ENCODE measurements at regions not wholly inside any gene's neighbourhood (a gene's known extent, or its start where the extent isn't known, plus 50 kb on each side); places are given as distances from the start of the nearest gene placed in this dataset.

DNA sequence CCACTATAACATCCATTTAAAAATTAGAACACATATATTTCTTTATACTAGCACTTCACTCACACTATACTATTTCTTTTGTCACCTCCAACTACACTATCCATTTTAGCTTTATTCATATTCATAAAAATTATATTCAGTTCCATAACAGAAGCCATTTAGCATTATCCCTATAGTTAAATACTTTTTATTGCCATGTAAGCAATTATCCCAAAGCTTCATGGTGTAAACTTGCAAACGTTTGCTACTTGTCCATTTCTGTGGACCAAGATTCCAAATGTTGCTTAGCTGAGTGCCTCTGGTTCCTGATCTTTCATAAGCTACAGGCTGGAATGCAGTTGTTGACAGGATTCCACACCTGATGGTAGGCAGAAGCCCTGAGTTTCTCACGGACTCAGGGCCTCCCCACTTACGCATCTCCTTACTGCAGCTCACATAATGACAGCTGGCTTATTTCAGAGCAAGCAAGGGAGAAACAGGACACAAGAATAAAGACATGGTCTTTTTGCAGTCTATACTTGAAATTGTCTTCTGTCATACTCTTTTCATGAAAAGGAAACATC lies 1584.8 kb downstream of the SLITRK5 start:
- DNase-seq = no peak

DNA sequence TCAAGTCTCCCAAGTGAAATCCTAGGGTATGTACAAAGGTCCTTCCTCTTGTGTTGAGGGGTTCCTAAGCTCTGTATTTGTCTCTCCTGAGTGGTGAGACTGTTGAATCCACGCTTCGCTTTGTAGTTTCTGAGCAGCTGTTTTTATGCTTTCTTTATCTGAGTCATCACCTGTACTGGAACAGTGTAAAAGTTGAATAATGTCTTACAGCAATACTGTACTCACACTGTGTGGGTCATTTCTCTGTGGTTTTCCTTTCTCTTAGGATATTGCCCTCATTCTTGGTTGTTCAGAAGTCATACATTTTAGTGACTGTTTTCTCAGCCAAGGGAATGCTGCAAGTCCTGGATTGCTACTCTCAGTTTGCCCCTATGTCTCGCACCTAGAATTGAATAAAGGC lies 1596.6 kb downstream of the SLITRK5 start:
- DNase-seq = no peak

DNA sequence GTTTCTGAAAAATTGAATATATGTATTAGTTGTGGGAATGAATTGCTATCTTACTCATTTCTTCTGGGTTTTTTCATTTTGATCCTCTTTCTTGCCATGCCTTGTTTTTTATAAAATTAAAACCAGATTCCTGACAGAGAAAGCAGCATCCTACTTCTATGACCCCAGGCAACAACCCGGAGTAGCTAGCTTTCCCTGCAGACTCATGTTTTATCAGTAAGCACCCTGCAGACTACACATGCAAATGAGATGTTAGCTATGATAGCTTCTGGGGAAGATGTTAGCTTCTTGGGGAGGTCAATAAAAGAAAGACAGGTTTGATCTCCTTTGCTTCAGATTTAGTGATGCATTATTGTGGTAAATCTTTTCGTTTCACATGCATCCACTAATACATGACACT lies 1598.6 kb downstream of the SLITRK5 start:
- DNase-seq = no peak

DNA sequence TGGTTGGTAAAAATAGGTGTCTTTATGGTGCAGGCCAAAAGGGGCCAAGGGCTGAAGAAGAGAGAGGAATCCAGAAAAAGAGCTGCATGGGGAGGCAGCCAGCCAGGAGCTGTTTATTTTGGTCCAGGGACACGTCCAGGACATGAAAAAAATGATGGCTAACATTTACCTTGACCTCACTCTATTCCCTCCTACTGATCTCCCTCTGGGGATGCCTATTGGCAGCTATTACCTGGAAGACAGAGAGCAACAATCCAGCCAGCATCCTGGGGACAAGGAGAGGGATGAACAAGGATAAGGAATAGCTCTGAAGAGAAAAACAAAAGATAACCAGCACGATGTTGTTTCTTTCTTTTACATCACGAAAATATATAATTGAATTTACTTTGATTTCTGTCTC lies 1599.6 kb downstream of the SLITRK5 start:
- no peak for DNase-seq

DNA sequence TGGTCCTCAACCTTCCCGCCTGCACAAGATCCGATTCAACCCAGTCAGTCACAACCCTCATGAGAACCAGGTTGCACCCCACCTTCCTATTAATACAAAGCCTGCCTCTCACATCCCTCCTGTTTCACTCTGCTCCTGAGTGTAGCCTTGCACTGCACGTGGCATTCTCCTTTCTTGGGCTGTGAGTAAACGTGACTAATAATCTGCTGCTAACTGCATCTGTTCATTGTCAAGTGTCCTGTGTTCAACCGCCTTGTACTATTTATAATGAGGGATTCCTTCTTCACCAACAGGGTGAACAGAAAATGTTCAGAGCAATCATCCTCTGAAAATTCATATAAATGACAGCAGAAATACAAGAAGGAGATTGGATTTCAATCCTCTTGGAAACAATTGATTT lies 1608.2 kb downstream of the SLITRK5 start:
- DNase-seq = no peak

DNA sequence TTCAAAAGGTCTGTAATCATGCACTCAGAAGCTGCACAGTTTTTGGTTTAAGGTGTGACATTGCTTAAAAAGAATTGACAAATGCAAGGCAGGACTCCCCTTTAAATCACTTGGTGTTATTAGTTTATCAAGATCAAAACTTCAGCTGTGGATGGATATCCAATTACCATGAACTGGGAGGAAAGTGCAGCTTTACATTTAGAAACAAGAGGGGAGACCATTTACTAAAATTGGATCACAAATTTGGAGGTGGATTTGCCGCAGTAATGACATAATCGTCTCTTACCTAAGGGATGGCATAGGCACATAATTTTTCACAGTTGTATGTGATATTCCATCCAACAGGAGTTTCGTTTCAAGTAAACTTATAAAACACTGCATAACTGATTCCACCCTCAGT lies 1610.2 kb downstream of the SLITRK5 start:
- DNase-seq = no peak

DNA sequence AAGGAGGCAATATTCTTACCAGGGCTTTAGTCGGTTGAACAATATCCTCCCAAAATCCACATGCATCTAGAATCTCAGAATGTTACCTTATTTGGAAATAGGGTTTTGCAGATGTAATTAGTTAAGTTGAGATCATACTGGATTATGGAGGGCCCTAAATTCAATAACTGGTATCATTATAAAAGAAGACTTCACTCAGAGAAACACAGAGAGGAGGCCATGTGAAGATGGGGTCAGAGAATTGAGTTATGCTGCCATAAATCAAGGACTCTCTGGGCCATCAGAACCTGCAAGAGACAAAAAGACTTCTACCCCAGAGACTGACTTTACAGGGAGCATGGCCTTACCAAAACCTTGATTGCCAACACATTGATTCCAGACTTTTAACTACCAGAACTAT lies 1611.1 kb downstream of the SLITRK5 start:
- no peak for DNase-seq

DNA sequence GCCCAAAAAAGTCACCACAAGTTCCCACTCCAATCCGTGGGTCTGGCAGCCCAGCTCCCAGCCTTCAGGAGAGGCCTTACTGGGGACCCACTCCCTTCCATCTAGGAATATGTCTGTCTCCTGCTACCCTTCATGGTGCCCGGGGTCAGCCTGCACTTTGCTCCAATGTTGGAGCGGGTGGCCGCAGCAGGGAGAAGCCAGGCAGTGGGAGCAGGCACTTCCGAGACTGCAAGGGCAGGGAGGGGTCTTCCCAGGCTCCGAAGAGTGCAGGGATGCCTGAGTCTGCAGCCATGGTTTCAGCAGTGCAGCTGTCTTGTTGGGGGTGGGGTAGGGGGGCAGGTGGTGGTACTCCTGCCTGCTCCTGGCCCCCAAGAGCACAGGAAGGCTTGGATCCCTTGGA lies 1616.2 kb downstream of the SLITRK5 start:
- DNase-seq = no peak

DNA sequence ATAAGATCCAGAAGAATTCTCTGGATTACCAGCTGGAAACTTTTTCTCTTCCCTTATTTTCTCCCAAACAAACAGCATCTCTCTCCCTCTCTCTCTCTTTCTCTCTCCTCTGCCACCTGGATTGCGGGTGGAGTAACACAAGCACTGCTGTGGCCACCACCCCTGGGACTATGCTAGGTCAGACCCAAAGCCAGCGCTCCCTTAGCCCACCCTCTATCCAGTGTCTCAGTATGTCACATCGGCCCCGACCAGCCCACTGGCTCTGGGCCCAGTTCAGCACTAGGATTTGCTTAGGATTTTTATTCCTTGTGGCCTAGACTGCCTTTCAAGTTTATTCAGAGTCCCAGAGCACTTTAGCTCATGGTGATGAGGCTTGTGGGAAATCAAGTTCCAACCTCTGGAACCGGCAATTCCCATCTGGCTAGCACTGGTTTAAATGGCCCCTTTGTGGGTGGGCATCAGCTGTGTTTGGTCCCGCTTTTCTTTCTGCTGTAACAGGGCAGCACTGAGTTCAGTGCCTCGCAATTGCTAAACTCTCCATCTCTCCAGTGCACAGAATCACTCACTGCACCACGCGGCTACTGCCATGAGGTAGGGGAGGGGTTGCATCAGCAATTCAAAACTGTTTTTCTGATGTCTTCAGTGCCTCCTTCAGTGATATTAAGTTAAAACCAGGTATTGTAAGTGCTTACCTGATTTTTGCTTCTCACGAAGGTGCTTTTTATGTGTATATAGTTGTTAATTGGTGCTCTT lies 1623.1 kb downstream of the SLITRK5 start:
- DNase-seq = no peak

DNA sequence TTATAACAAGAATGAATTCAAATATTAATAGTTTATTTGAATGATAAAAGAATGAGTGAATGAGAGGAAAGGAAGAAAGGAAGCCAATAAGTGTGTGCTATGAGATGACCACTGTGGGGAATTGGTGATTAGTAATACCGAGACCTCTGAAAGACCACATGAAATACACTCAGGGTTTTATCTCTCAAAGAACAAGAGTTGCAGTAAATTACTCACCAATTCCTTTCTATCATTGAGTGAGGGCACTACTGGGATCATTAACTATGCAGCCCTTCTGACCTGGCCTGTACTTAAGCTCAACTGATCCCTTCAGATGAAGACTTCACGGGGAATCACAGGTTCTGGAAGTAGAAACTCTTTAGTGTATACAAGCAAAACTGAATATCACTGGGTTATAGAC lies 1636.1 kb downstream of the SLITRK5 start:
- DNase-seq = no peak

DNA sequence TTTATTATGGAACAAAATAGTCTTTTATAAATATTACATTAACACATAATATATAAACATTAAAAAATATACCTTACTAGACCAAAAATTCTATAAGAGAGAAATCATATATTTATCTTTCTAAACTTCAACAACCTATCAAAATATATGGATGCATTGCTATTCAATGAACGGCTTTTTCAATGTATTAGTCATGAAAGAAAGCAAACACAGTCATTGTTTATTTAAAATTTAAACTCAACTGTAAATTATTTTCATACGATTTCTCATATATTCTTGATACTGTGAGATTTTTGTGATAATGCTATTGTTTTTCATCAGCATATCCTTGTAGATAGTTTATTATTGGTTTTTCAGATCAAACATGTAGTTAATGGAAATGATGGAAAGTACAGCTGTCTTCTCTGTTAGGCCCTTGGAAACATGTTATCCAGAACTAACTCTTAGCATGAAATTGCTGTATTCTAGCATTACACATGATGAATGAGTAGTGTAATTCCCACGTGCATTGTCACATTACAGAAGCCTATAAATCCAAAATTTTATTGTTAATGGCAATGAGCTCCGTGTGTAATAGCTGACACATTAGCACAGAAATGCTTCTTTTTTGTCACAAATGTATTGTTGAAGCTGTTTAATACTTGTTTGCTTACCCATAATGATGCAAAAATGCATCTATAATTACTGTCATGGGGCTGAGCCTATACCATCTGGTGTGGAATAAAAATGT lies 1639.9 kb downstream of the SLITRK5 start:
- no peak for DNase-seq

DNA sequence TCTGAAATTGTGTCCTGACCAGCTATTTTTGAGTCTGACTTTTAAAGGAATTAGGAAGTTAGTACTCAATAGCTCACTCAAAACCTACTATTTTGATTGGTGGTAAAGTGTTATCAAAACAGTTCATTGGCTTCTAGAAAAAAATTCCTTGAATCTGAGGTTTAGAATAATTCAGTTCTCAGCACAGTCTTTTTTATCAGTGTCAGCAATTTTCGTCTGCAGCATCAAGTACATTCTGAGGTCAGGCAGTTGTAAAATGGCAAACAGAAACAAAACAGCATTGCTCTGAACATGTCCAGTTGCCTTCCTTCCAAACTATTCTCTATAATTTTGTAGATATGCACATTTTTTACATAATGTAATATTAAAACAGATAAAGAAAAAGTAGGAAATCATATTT lies 1644.1 kb downstream of the SLITRK5 start:
- no peak for DNase-seq

DNA sequence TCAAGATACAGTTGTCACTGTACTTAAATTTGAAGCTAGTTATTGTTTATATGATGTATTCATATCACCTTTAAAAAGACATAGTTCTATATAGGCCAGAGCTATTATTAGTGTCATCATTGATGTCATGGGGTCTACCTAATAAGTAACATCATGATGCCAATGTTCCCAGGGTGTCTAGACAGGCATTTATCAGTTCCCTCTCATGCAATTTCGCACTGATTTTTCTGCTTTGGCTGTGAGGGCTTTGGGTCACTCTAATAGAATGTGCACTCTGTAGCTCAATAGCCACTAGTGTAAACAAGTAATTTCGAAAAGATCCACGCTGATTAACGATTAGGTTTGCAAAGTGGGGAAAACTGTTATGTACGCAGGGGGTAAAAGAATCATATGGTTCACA lies 1651.3 kb downstream of the SLITRK5 start:
- DNase-seq = no peak

DNA sequence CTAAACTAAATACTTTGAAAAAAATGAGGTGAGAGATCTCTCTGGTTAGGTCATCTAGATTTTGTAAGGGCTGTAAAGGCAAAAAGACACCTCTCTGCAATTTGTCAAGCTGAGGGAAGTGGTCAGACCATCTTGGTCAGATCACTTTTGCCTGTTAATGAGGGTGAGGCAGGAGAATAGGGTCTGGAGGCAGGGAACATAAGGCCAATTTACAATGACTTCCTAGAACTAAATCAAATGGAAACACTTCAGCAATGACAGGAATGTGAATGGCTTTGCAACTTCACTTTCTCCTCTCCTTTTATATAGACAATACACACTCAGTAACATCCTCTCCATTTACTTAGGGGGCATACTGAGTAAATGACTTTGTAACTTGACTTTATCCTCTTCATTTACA lies 1653.4 kb downstream of the SLITRK5 start:
- DNase-seq = no peak

DNA sequence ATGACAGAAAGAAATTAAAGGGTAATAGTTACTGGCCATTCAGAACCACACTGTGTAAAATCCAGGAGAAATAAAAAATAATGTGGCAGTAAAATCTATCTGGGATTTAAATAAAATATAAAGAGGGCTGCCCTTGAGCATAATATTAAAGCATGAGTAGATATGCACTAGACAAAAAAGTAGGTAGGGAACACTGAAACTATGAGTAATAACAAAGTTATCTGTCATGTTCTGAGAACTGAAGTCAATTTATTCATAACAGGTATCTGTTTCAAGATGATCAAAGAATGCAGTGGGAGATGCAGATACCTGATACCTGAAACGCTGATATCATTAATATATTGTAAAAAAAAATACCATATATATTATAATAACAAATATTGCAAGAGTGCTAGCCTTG lies 1672.0 kb downstream of the SLITRK5 start:
- no peak for DNase-seq

DNA sequence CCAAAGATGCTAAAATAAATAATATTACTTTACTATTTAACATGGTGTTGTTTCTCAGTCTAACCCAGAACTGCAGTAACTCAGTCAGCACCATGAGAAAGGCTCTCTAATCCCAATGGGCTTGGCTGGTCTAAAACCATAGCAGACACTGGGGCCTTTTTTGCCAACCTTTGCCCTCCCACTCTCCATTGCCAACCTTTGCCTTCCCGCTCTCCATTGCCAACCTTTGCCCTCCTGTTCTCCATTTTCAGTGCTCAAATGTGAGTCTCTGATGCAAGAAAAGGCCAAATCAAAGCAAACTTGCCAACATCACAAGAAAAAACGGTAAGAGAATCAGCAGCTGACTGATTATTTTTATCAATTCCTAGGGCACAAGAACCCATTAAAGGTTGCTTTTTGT lies 1681.2 kb downstream of the SLITRK5 start:
- no peak for DNase-seq

DNA sequence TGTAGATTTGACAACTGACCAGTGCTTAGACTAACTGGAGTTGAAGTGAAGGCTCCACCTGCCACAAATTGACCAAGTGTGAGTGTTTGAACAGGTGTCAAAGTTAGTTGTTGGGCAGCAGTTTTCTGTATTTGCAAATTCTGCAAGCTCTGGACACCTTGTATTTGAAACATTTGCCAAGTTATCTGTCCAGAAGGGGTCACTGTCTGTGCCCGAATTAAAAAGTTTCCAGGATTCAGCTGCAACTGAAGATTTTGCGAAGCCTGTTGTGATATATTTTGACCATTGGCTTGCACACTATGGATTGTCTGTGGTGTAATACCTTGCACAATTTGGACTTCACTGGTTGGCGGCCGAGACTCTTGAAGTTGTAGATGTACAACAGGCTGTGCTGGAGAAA lies 1690.7 kb downstream of the SLITRK5 start:
- DNase-seq = no peak

DNA sequence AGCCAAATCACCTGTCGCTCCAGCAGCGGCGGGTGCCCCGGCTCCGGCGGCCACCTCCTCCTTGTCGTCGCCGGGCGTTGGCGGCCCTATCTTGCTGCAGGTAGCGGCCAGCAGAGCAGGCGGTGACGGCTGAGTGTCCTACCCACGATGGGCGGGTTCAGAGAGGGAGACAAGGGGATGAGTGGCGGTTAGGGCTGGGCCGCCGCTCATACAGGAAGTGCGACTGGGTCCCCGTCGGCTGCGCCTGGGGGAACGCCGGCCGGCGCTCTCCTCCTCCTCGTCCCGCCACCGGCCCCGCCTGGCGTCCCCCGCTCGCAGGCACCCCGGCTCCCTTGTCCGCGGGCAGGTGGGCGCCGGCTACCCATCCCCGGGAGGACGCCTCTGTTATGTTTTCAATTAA lies 1692.0 kb downstream of the SLITRK5 start:
- no peak for DNase-seq

DNA sequence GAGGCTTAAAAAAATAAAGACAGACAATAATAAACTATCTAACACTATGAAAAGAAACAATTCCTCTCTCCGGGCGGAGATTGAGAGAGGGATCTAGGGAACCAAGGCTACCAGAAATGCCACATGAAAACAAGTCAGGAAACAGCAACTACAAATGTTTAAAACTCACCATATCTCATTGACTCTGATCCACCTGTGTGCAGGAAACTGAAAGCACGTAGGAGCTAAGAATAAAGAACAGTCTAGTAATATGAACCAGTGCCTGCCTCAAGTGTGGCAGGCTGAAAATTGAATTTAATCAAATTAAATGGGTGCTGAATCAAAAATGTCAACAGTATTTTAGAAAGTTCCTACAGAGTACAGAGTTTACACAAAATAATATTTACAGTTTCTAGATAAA lies 1701.0 kb downstream of the SLITRK5 start:
- no peak for DNase-seq

DNA sequence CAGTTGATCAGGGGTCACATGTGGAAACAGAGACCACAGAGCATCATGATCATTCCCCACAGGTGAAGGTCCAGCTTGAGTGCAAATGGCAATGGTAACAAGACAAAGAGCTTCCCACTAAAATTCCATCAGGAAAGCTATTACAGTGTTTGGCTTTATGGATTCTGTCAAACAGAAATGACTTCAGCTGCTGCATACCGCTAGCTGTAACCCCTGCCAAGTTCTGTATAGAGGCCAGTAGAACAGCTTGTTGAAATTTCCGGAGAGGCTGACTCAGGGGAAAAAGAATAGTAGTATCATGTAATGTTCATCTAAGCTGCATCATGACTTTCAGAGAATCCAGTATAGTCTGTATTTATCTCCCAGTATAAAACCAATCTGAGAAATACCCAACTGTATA lies 1704.7 kb downstream of the SLITRK5 start:
- no peak for DNase-seq

DNA sequence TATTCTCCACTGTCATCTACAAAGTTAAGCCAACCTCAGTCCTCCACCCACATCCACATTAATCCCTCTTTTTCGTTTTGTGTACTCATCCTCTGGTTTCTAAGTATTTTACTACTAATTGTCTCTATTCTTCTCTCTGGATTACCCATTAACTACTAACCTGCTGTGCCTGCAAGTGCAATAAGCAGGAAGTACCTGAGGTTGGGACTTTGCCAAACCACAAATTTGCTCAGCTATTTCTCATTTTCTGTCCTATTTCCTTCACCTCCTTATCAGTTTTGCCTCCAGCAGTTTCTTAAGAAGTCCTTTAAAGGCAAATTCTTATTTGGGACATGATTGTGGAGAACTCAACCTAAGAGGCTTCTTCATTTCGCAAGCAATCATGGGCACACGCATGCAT lies 1708.9 kb downstream of the SLITRK5 start:
- no peak for DNase-seq

DNA sequence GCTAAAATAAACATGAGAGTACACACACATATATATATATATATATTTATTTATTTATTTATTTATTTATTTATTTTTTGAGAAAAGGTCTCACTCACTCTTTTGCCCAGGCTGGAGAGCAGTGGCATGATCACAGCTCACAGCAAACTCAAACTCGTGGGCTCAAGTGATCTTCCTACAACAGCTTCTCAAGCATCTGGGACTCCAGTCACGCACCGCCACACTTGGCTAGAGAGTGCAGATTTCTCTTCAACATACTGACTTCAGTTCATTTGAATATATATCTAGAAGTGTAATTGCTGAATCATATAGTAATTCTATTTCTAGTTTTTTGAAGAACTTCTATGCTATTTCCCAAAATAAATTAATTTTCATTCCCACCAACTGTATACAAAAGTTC lies 1711.8 kb downstream of the SLITRK5 start:
- peak in 1 of 2 experiments; percentile 11 for DNase-seq

DNA sequence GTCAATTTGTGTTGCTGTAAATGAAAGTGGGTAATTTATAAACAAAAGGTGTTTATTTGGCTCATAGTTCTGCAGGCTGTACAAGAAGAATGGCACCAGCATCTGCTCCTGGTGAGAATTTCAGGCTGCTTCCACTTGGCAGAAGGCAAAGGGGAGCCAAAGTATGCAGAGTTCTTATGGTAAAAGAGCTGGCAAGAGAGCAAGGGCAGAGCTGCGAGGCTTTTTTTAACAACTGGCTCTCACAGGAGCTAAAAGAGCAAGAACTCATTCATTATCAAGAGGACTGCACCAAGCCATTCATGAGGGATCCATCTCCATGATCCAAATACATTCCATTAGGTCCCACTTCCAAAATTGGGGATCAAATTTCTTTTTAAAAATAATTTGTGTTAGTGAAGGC lies 1712.7 kb downstream of the SLITRK5 start:
- DNase-seq = no peak

DNA sequence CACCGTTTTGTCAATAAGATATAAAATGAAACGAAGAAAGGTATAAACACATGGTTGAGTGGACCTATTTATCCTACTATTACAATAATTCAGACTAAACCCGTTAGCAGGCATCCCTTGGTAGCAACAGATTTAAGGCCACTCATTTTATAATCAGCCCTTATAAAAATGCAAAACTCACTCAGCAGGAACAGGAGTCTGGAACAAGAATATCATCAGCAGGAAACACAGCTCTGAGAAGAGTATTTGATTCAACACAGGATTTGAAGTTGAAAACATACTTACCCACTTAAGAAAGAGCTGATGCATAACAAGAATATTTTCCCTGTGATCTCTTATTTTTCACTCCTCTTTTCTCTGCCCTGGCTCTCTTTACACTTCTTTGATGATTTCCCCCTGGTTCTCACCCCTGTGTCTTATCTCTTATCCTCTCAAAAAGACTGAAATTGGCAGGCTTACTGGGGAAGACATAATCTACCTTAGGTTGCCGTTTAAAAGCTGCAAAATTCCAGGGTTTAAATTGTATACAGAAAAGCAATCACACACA lies 1722.7 kb downstream of the SLITRK5 start:
- peak; percentile 68 to 88 for DNase-seq
